ENCODE measurements at regions not wholly inside any gene's neighbourhood (a gene's known extent, or its start where the extent isn't known, plus 50 kb on each side); places are given as distances from the start of the nearest gene placed in this dataset.

DNA sequence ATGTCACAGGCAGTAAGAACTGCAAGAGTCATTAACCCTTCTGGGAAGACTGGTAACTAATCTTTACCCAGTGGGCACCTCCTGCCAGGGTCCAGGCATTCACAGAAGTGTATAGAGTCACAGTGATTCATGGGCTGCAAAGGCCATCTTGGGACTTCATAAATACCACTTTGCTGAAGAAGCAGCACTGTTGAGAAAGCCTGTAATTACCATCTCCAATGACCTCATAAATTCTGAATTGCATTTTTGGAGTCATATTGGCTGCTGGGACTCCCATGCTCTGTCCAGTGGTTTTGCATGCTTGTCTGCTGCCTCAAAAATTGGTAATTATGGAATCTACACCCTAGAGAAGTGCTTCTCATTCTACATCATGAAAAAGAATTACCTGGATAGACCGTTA lies 837.2 kb downstream of the NTRK3 start:
- no peaks in the 10 kb centered on the region for H4K20me1 ChIP-seq (ENCODE audit: insufficient read depth, low read length)
- H3K9ac ChIP-seq (ENCODE audit: low read length), result no peak overlapping the region
- H3K4me1 ChIP-seq (ENCODE audit: low read length), result no peaks in the 10 kb centered on the region
- no peak for TF ChIP-seq EZH2phosphoT487 (IDR thresholded peaks at IDR 0.05; ENCODE audit: low read depth)
- TF ChIP-seq, protein P1, sequence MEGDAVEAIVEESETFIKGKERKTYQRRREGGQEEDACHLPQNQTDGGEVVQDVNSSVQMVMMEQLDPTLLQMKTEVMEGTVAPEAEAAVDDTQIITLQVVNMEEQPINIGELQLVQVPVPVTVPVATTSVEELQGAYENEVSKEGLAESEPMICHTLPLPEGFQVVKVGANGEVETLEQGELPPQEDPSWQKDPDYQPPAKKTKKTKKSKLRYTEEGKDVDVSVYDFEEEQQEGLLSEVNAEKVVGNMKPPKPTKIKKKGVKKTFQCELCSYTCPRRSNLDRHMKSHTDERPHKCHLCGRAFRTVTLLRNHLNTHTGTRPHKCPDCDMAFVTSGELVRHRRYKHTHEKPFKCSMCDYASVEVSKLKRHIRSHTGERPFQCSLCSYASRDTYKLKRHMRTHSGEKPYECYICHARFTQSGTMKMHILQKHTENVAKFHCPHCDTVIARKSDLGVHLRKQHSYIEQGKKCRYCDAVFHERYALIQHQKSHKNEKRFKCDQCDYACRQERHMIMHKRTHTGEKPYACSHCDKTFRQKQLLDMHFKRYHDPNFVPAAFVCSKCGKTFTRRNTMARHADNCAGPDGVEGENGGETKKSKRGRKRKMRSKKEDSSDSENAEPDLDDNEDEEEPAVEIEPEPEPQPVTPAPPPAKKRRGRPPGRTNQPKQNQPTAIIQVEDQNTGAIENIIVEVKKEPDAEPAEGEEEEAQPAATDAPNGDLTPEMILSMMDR (IDR thresholded peaks at IDR 0.05; ENCODE audit: low read depth, low read length), result no peak
- H2AFZ ChIP-seq (ENCODE audit: low read depth, low read length), result no peak overlapping the region
- no peaks in the 10 kb centered on the region for H3K9me3 ChIP-seq (ENCODE audit: insufficient read depth, low read length)
- no peaks in the 10 kb centered on the region for H3K79me2 ChIP-seq (ENCODE audit: low read length)
- H3K4me3 ChIP-seq (ENCODE audit: low read length), result no peak overlapping the region
- H3K27ac ChIP-seq (ENCODE audit: low read length), result no peak overlapping the region
- no peaks in the 10 kb centered on the region for H3K36me3 ChIP-seq (replicated peaks; ENCODE audit: low read depth, low read length)
- no peaks in the 10 kb centered on the region for H3K27me3 ChIP-seq (ENCODE audit: low read depth, low read length)
- H3K4me2 ChIP-seq (ENCODE audit: low read length), result no peak overlapping the region

DNA sequence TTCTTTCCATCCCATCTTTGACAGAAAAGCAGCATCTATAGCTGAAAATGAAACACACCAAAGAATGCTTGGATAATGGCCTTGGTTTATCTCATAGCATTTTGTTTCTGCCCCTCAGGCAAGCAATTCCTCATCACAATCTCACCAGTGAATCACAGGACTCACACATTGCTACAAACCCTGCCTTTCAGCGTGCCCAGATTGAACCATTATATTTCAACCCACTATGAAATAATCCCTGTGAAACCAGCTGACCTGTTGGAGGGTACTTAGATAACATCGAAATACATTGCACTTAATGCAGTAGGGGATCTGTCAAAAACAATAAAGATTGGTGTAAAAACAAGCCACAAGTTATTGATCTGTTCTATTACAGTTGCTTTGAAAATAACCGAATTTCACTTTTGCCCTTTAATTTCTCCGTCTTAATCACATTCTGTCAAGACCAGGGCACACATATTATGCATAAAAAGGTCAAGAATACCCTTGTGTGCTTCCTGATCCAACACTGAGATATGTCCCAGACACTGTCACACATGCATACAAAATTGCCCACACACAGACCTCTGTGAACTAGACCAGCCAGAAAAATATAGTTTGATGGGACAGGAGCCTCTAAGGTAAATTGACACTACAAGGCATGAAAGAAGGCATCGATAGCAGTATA lies 839.8 kb downstream of the NTRK3 start:
- Histone ChIP-seq H3K4me1 (ENCODE audit: low read length) (no peaks in the 10 kb centered on the region), H3K9me3 (ENCODE audit: insufficient read depth, low read length) (no peaks in the 10 kb centered on the region), H3K4me3 (ENCODE audit: low read length) (no peak overlapping the region), H3K36me3 (replicated peaks; ENCODE audit: low read depth, low read length) (no peaks in the 10 kb centered on the region), H3K4me2 (ENCODE audit: low read length) (no peak overlapping the region), H3K27ac (ENCODE audit: low read length) (no peak overlapping the region), H3K27me3 (ENCODE audit: low read depth, low read length) (no peaks in the 10 kb centered on the region), H2AFZ (ENCODE audit: low read depth, low read length) (no peak overlapping the region), H3K9ac (ENCODE audit: low read length) (no peak overlapping the region), H4K20me1 (ENCODE audit: insufficient read depth, low read length) (no peaks in the 10 kb centered on the region), H3K79me2 (ENCODE audit: low read length) (no peaks in the 10 kb centered on the region)
- TF ChIP-seq EZH2phosphoT487 (IDR thresholded peaks at IDR 0.05; ENCODE audit: low read depth), result no peak
- TF ChIP-seq, protein P1 (IDR thresholded peaks at IDR 0.05; ENCODE audit: low read depth, low read length), result no peak

DNA sequence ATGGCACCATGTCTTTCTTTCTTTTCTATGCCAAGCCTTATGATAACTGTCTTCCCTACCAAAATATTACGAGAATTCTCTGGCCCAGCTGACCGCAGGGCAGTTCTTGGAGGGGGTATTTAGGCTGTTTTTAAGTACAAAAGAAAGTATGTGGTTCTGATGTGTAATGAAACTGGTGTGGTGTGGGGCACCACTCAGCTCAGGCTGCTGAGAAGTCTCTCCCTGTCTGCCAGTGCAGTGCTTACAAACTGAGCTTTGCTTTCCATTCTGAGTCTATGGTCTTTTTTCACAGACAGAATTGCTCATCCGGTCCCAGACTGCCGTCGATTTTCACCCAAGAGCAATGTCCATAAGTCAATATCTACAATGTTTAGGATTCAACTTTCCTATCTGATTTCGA lies 847.6 kb downstream of the NTRK3 start:
- H3K4me3 ChIP-seq (ENCODE audit: low read length), result no peak overlapping the region
- no peak overlapping the region for H3K9ac ChIP-seq (ENCODE audit: low read length)
- H4K20me1 ChIP-seq (ENCODE audit: insufficient read depth, low read length), result no peaks in the 10 kb centered on the region
- H3K36me3 ChIP-seq (replicated peaks; ENCODE audit: low read depth, low read length), result no peaks in the 10 kb centered on the region
- no peak overlapping the region for H3K4me2 ChIP-seq (ENCODE audit: low read length)
- no peaks in the 10 kb centered on the region for H3K27me3 ChIP-seq (ENCODE audit: low read depth, low read length)
- H3K9me3 ChIP-seq (ENCODE audit: insufficient read depth, low read length), result no peaks in the 10 kb centered on the region
- H3K79me2 ChIP-seq (ENCODE audit: low read length), result no peaks in the 10 kb centered on the region
- H2AFZ ChIP-seq (ENCODE audit: low read depth, low read length), result no peak overlapping the region
- TF ChIP-seq EZH2phosphoT487 (IDR thresholded peaks at IDR 0.05; ENCODE audit: low read depth), result no peak
- TF ChIP-seq, protein P1 (IDR thresholded peaks at IDR 0.05; ENCODE audit: low read depth, low read length), result no peak
- no peak overlapping the region for H3K27ac ChIP-seq (ENCODE audit: low read length)
- H3K4me1 ChIP-seq (ENCODE audit: low read length), result no peaks in the 10 kb centered on the region

DNA sequence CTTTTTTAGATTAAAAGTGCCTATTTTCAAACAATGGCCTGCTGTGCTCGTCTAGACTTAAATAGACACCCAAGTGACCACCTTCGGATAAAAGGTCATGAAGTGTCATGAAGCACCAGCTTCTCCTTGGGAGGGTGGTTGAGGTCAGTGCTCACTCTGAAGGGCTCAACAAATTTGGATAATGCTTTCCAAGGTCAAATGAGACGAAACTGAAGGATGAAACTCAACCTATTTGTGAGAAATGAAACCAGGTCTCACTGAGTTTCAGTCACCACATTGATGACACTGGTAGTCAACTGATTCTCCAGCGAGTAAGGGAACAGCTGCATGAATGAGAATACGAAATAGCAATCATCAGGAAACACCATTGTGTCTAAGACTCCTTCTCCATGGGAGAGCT lies 852.6 kb downstream of the NTRK3 start:
- Histone ChIP-seq H4K20me1 (ENCODE audit: insufficient read depth, low read length) (no peaks in the 10 kb centered on the region), H3K4me2 (ENCODE audit: low read length) (no peak overlapping the region), H2AFZ (ENCODE audit: low read depth, low read length) (no peak overlapping the region), H3K4me3 (ENCODE audit: low read length) (no peak overlapping the region), H3K27ac (ENCODE audit: low read length) (no peak overlapping the region), H3K36me3 (replicated peaks; ENCODE audit: low read depth, low read length) (no peaks in the 10 kb centered on the region), H3K27me3 (ENCODE audit: low read depth, low read length) (no peaks in the 10 kb centered on the region), H3K9ac (ENCODE audit: low read length) (no peak overlapping the region), H3K4me1 (ENCODE audit: low read length) (no peaks in the 10 kb centered on the region), H3K79me2 (ENCODE audit: low read length) (no peaks in the 10 kb centered on the region), H3K9me3 (ENCODE audit: insufficient read depth, low read length) (no peaks in the 10 kb centered on the region)
- TF ChIP-seq, protein P1 (IDR thresholded peaks at IDR 0.05; ENCODE audit: low read depth, low read length), result no peak
- no peak for TF ChIP-seq EZH2phosphoT487 (IDR thresholded peaks at IDR 0.05; ENCODE audit: low read depth)
